ENCODE measurements at regions not wholly inside any gene's neighbourhood (a gene's known extent, or its start where the extent isn't known, plus 50 kb on each side); places are given as distances from the start of the nearest gene placed in this dataset.

DNA sequence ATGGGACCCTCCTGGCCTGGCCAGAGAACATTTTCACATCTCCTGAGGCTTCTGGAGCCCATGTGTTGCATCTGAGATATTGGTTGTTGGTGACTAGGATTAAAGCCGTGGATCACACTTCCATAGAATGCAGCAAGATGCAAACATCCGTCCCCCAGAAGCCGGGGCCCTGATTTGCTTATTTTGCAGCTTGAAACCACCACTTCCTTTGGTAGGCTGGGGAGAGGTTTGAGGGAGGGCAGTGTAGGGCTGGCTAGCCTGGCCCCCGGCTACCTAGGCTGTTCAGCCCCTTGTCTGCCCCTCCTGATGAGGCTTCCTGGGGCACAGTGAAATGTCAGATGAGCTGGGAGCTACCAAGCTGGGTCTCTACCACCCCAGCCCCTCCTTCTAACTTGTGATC lies 209.7 kb upstream of the PWP1 start:
- Histone ChIP-seq H3K79me2 (ENCODE audit: insufficient read depth, low read depth, low read length) (no peaks in the 10 kb centered on the region), H3K36me3 (ENCODE audit: insufficient read depth, low read length) (no peaks in the 10 kb centered on the region), H3K4me3 (ENCODE audit: low read depth, low read length, poor library complexity, severe bottlenecking) (peak overlapping the region; percentile 32), H4K20me1 (ENCODE audit: insufficient read depth, low read length) (no peaks in the 10 kb centered on the region), H2AFZ (ENCODE audit: low read length) (peak overlapping the region; percentile 93), H3K9me3 (ENCODE audit: low read length) (no peaks in the 10 kb centered on the region), H3K4me2 (ENCODE audit: low read length) (peak overlapping the region; percentile 68), H3K9me2 (ENCODE audit: insufficient read depth, low read length) (no peaks in the 10 kb centered on the region), H3K27ac (ENCODE audit: low read depth, low read length, poor library complexity, severe bottlenecking) (peak overlapping the region; percentile 33), H3K4me1 (ENCODE audit: insufficient read depth, low read length, poor library complexity, severe bottlenecking) (peaks cover 42% of the 10 kb centered on the region)
- POLR2A ChIA-PET: no interaction called here
- no TSS peak for BruUV-seq (replicated peaks)
- intact Hi-C loops (cut with micrococcal nuclease; ENCODE audit: unreplicated experiment): no loop called here
- no peak for TF ChIP-seq EZH2phosphoT487 (IDR thresholded peaks at IDR 0.05; ENCODE audit: borderline replicate concordance, low read depth, low read length)
- TF ChIP-seq, protein P1, sequence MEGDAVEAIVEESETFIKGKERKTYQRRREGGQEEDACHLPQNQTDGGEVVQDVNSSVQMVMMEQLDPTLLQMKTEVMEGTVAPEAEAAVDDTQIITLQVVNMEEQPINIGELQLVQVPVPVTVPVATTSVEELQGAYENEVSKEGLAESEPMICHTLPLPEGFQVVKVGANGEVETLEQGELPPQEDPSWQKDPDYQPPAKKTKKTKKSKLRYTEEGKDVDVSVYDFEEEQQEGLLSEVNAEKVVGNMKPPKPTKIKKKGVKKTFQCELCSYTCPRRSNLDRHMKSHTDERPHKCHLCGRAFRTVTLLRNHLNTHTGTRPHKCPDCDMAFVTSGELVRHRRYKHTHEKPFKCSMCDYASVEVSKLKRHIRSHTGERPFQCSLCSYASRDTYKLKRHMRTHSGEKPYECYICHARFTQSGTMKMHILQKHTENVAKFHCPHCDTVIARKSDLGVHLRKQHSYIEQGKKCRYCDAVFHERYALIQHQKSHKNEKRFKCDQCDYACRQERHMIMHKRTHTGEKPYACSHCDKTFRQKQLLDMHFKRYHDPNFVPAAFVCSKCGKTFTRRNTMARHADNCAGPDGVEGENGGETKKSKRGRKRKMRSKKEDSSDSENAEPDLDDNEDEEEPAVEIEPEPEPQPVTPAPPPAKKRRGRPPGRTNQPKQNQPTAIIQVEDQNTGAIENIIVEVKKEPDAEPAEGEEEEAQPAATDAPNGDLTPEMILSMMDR (conservative IDR thresholded peaks at IDR 0.05; ENCODE audit: low read length): no peak
- CTCF ChIA-PET (ENCODE audit: unreplicated experiment): no interaction called here
- peak; percentile 72 for DNase-seq (ENCODE audit: low spot score)

DNA sequence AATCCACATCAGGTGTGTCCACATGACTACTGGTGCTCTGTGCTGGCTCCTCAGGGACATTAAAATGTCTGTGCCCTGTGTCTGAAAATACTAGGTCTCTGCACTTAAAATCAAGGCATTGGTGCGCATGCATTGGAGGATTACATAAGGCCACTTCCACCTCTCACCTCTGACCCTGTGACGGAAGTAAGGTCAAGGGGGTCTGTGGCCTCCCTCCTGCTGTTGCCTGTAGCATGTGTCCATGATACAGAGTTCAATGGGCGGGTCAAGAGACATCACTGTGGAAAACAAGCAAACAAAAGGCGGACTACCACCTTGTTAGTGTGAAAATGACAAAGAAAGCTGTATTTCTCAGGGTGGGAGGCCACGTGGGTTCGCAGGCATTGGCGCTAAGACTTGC lies 208.6 kb upstream of the PWP1 start:
- no peaks in the 10 kb centered on the region for H3K9me3 ChIP-seq (ENCODE audit: low read length)
- H3K9me2 ChIP-seq (ENCODE audit: insufficient read depth, low read length): no peaks in the 10 kb centered on the region
- intact Hi-C loops (cut with micrococcal nuclease; ENCODE audit: unreplicated experiment): no loop called here
- no TSS peak for BruUV-seq (replicated peaks)
- H3K4me2 ChIP-seq (ENCODE audit: low read length): no peak overlapping the region
- ChIA-PET POLR2A (no interaction called here), CTCF (ENCODE audit: unreplicated experiment) (no interaction called here)
- peaks cover 42% of the 10 kb centered on the region for H3K4me1 ChIP-seq (ENCODE audit: insufficient read depth, low read length, poor library complexity, severe bottlenecking)
- H4K20me1 ChIP-seq (ENCODE audit: insufficient read depth, low read length): no peaks in the 10 kb centered on the region
- H2AFZ ChIP-seq (ENCODE audit: low read length): no peak overlapping the region
- H3K36me3 ChIP-seq (ENCODE audit: insufficient read depth, low read length): no peaks in the 10 kb centered on the region
- no peak for TF ChIP-seq EZH2phosphoT487 (IDR thresholded peaks at IDR 0.05; ENCODE audit: borderline replicate concordance, low read depth, low read length)
- TF ChIP-seq, protein P1 (conservative IDR thresholded peaks at IDR 0.05; ENCODE audit: low read length): no peak
- H3K27ac ChIP-seq (ENCODE audit: low read depth, low read length, poor library complexity, severe bottlenecking): no peak overlapping the region
- no peak for DNase-seq (ENCODE audit: low spot score)
- no peaks in the 10 kb centered on the region for H3K79me2 ChIP-seq (ENCODE audit: insufficient read depth, low read depth, low read length)
- no peak overlapping the region for H3K4me3 ChIP-seq (ENCODE audit: low read depth, low read length, poor library complexity, severe bottlenecking)

DNA sequence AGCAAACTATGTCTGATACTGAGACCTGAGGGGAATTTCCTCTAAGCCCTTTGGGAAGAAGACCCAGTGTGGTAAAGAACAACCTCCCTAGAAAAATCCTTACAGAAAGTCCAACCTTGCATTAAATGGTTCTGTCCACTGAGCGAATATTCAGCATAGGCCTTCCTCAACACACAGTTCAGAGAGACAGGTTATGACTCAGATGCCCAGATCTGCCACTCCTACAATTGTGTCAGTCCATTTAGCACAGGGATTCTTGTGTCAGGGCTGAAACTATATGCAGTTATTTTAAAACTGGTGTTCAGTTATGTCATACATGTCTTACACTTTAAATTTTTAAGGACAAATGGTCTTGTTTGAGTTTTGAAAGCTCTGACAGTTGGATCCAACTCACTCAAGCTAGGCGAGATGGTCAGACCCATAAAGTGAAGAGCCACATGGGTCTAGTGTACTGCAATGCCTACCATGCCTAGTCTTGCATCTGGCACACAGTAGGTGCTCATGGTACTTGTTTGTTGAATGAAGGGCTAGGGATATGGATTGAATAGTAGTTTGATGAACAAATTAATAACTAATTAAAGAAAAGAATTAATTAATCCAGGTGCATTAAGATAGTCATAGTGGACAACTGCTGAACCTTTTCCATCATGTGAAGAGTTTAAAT lies 207.5 kb upstream of the PWP1 start:
- Histone ChIP-seq H3K27ac (ENCODE audit: low read depth, low read length, poor library complexity, severe bottlenecking) (no peak overlapping the region), H3K4me2 (ENCODE audit: low read length) (no peak overlapping the region), H2AFZ (ENCODE audit: low read length) (no peak overlapping the region), H3K9me2 (ENCODE audit: insufficient read depth, low read length) (no peaks in the 10 kb centered on the region), H3K79me2 (ENCODE audit: insufficient read depth, low read depth, low read length) (no peaks in the 10 kb centered on the region), H3K36me3 (ENCODE audit: insufficient read depth, low read length) (no peaks in the 10 kb centered on the region), H4K20me1 (ENCODE audit: insufficient read depth, low read length) (no peaks in the 10 kb centered on the region), H3K4me3 (ENCODE audit: low read depth, low read length, poor library complexity, severe bottlenecking) (no peak overlapping the region), H3K4me1 (ENCODE audit: insufficient read depth, low read length, poor library complexity, severe bottlenecking) (peaks cover 38% of the 10 kb centered on the region), H3K9me3 (ENCODE audit: low read length) (no peaks in the 10 kb centered on the region)
- no peak for DNase-seq (ENCODE audit: low spot score)
- intact Hi-C loops (cut with micrococcal nuclease; ENCODE audit: unreplicated experiment): no loop called here
- TF ChIP-seq, protein P1 (conservative IDR thresholded peaks at IDR 0.05; ENCODE audit: low read length): no peak
- no peak for TF ChIP-seq EZH2phosphoT487 (IDR thresholded peaks at IDR 0.05; ENCODE audit: borderline replicate concordance, low read depth, low read length)
- BruUV-seq (replicated peaks): no TSS peak
- CTCF ChIA-PET (ENCODE audit: unreplicated experiment): no interaction called here
- POLR2A ChIA-PET: no interaction called here
